Islet of Langerhans (tissue), 1 donor: ENCODE measurements at regions not wholly inside any gene's neighbourhood (a gene's known extent, or its start where the extent isn't known, plus 50 kb on each side); places are given as distances from the start of the nearest gene placed in this dataset.
A peak's percentile ranks its signal among the peaks of the same experiment; 100 is the strongest.
"Not testable (repeated sequence)": the region's sequence is repeated elsewhere in the genome, so short reads cannot be mapped to it uniquely, and the experiment has no call there.

Source experiments
- FAIRE-seq: peaks from one replicate; lab custom pipeline; 2011; peaks lifted over from hg19 to GRCh38; lab: Jason Lieb, UNC

DNA sequence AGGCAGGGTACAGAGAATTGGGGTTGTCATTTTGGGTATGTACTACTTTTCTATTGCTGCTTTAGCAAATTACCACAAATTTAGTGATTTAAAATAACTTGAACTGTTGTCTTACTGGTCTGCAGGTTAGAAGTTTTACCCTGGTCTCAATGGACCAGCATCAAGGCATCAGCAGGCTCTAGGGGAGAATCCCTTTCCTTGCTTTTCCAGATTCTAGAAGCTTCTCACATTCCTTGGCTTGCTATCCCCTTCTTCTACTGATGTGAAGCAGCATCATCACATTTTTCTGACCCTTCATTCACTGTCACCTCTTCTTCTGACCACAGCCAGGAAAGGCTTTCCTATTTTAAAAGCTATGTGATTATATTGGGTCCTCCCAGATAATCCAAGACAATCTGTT is 237.8 kb upstream of the RBMS1 start:
- FAIRE-seq, result no peak

- no peak for FAIRE-seq
Measured at GRCh38 chr2:160731856-160732255, 238.2 kb upstream of the RBMS1 start.

- no peak for FAIRE-seq
Measured at GRCh38 chr2:160735696-160736095, 242.1 kb upstream of the RBMS1 start.

DNA sequence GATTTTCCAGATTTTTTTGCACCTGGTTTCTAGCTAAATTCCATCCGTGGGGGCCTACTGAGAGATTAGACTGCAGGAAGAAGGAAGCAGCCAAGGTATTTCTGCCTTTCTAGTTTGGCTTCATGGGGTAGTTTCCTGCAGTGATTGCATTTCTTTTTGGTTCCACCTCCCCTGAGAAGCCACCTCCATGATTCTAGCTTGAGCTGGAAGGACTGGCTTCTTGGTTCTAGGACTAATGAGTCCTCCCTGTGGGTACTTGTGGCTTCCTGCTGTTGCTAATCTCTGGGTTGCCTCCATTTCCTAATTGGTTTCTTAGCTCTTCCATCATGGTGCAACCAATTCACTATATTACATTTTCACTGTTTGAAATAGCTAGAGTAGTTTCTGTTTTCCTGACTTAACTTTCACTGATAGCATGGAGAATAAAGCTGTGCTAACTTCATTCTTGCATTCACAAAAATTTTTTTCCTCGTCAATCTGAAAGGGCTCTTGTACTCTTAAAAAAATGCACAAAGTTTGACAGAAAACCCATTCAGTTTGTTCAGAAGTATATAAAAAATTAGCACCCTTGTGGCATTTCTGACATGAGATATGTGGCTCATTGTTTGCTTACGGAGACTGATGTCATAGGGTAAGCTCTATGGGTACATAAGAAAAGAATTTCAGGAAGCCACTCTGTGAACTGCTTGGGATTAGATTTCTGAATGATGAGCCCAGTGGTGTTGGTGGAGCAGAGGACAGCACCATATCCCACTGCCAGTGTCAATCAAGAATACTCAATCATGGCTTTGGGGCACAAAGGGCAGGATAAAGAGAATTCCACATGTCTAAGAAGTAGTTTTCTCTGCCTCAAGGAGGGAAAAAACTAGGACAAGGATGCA is 242.8 kb upstream of the RBMS1 start:
- no peak for FAIRE-seq

DNA sequence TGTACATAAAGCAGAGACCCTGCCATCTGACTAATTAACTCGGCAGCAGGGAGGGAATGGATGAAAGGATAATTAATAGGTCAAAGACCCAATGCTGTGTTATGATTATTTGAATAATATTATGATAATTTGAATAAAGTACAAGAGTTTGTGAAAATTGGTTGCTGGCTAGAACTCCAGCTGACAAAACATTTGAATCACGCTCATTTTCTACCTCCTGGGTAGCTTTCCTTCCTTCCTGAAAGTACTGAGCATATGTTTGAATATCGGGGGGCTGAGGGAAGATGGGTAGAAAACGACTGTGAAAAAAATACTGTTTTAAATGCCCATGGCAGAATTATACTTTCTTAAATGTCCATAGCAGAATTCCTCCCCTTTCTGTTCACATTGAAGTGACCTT is 243.6 kb upstream of the RBMS1 start:
- FAIRE-seq, result no peak

DNA sequence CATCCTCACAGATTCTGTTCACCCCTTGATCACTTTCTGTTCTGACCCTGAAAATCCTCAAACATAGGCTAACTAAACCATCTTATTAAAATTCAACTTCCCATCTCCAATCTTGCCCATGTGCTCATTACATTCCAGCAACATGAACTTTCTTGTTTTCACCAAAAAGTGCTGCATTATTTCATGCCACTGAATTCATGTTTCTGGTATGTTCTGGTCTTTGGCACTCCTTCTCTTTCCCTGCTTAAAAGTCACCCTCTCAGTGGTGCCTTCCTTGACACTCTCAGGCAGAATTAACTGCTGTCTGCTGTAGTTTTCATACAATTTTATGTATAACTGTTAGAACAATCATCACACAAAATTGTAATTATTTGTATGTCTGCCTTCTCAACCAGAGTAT is 247.7 kb upstream of the RBMS1 start:
- no peak for FAIRE-seq

GRCh38 chr2:160741815-160742214 is 248.2 kb upstream of the RBMS1 start:
- no peak for FAIRE-seq

DNA sequence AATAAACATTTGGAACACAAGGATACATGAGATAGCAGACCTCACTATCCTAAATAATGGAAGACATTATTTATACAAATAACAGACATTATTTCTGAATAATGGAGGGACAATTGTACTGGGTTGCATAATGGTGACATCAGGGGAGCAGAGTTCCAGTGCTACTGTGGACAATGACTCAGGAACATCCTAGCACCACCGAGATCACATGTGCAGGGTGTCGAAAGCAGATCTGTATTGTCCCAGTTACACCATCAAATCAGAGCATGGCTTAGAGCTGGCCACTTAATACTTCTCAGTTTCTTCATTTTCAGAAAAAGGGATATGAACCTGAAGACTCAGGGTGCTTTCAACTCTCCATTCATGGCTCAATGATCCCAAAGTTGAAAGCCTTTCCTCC is 249.1 kb upstream of the RBMS1 start:
- no peak for FAIRE-seq

GRCh38 chr2:160747501-160748170 is 254.0 kb upstream of the RBMS1 start:
- FAIRE-seq, result no peak

GRCh38 chr2:160751021-160751420 is 257.4 kb upstream of the RBMS1 start:
- no peak for FAIRE-seq

- FAIRE-seq, result peak; percentile 30
Measured at GRCh38 chr2:160752475-160753330, 259.1 kb upstream of the RBMS1 start.

GRCh38 chr2:160753331-160753654 is 259.7 kb upstream of the RBMS1 start:
- no peak for FAIRE-seq

DNA sequence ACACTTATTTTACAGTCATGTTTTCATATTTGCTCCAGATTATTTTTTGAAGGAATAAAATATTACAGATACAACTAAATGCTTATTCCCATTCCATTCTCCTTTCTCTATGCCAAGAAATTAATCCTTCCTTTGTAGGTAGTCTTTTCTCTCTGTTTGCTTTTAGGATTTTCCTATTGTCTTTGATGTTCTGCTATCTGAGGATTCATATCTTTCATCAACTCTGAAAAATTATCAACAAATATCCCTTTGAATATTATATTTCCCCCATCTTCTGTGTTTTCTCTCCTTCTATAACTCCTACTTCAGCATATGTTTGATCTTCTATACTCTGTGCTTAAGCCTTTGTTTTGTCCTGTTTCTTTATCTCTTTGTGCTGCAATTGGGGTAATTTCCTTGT is 260.4 kb upstream of the RBMS1 start:
- no peak for FAIRE-seq

DNA sequence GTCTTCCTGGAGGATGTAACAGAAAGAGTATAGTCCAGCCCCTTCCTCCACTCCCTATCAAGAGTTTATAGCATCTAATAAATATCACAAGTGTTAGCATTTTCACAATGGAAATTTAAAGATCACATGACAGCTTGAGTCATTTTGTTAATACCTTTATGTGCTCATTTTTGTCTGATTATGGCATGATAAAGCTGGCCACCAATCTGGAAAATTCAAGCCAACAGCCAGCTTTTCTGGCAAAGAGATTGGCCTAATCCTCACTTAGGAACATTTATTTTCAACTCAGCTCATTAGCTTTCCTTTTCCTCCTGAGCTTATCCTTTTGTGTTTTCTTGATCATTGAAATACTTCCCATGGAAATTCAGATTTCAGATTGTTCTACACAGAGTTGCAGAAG is 262.9 kb upstream of the RBMS1 start:
- FAIRE-seq, result no peak

- FAIRE-seq, result not testable (repeated sequence)
Measured at GRCh38 chr2:160762493-160763128, 269.0 kb upstream of the RBMS1 start.

DNA sequence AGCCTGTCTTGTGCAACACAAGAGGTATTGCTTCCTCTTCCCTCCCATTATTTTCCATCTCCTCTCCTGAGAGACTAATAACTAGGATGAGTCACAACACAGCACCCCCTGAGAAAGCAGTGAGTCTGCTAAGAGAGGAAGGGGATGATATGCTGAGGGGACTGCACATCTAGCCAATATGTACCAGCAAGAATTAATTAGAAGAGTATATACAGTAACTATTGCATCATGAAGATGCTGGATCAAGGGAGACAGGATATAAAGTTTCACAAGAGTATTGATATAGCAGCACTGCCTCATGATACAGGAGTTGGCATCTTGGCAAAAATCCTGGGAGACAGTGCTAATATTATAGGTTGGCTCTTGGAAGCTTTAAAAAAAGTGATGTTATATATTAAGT is 289.9 kb upstream of the RBMS1 start:
- no peak for FAIRE-seq

DNA sequence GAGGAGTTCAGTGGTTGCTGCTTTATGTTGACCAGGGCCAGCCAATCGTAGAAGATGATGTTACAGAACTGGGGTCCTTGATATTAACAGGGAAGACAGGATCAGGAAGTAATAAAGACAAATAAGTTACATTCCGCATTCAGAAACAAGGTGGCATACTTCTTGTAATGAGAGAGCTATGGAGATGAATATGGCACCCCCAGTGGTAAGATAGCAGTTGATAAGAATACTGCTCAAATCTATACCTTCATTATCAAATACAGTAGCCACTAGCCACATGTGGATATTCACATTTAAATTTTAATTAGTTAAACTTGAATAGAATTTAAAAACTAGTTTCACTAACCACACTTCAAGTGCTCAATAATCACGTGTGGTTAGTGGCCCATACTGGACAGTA is 290.4 kb upstream of the RBMS1 start:
- FAIRE-seq, result no peak

DNA sequence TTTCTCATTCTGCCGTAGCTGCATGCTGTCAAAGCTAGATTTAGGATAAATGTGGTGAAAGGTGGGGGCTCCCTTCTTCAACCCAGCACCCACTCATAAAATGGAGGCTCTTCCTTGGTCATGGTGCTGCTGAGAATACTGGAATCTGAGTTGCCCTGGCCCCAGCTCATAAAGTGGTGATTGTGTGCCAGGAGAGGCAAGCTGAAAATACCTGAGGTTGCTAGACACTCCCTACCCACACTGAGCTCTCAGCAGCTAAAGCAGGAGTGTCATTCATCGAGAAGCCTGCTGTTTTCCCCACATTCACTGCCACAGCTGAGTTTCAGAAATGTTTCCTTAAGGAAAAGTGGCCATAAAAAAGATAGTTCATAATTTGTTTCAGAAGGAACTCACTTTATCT is 297.1 kb upstream of the RBMS1 start:
- FAIRE-seq, result no peak

DNA sequence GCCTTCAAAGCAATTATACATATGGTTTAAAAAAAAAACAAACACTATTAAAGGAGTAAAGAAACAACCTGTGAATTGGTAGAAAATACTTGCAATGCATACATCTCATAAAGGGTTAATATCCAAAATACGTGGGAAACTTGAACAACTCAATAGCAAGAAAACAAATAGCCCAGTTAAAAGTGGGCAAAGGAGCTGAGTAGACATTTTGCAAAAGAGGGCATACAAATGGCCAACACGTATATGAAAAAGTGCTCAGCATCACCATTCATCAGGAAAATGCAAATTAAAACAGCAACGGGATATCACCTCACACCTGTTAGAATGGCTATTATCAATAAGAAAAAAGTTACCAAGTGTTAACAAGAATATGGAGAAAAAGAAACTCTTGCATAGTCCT is 298.3 kb upstream of the RBMS1 start:
- FAIRE-seq, result no peak

DNA sequence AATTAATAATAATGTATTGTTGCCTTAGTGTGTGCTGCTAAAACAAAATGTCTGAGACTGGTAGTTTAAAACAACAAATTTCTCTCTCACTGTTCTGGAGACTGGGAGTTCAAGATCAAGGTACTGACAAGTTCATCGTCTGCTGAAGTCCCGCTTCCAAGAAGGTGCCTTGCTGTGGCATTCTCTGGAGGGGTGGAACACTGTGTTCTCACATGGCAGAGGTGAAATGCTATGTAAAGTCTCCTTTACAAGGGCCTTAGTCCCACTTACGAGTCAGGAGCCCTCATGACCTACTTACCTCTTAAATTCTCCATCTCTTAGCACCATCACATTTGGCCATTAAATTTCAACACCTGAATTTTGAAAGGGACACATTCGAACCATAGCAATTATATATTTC is 299.2 kb upstream of the RBMS1 start:
- no peak for FAIRE-seq

- no peak for FAIRE-seq
Measured at GRCh38 chr2:160794926-160795325, 301.3 kb upstream of the RBMS1 start.

GRCh38 chr2:160803881-160804280 is 310.3 kb upstream of the RBMS1 start:
- FAIRE-seq, result no peak

GRCh38 chr2:160810406-160810805 is 316.8 kb upstream of the RBMS1 start:
- no peak for FAIRE-seq
